Stimulated activated CD4-positive, alpha-beta T cell treated with anti-CD3 and anti-CD28 coated beads, Interleukin-12 subunit alpha, Interleukin-12 subunit beta, amount 100 ng/mL, for 4 hours (primary cell): ENCODE measurements at regions not wholly inside any gene's neighbourhood (a gene's known extent, or its start where the extent isn't known, plus 50 kb on each side); places are given as distances from the start of the nearest gene placed in this dataset.
"Not testable (repeated sequence)": the region's sequence is repeated elsewhere in the genome, so short reads cannot be mapped to it uniquely, and the experiment has no call there.

Experiments used
- DNase-seq: peaks from one replicate; pipeline ENCODE4 v3.0.0-alpha.2; 2020

DNA sequence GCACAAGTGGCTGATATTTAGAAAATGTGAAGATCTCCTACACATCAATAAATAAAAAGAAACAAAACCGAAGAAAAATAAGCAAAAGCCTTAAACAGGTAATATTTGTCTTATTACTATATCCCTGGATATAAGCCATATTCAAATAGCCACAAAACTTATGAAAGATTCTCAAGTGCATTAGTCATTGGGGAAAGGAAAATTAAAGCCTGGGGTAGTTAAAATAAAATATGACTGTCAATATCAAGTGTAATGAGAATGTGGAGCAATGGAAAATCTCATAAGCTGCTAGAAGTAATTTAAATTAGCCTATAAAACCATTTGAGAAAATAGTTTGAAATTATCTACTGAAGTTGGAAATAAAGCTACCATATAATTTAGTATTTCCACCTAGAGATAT, 399.9 kb downstream of the GASK1B start:
- DNase-seq: no peak

DNA sequence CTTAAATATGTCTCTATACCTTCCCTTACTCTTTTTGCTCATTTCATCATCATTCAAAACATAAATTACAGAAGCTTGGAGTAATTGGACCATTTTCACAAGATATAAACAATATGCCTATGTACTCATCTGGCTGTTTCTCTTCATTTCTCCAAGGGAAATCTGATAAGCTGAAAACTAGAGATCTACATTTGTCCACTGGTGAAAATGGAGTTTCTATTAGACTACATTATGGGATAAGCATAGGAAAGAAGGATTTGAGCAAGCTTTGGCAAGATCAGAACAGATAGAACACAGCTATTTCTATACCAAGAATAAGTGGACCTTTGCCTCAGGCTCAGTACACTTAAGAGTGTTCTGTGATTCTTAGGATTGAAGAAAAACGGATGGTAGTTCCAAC, 404.4 kb downstream of the GASK1B start:
- no peak for DNase-seq

DNA sequence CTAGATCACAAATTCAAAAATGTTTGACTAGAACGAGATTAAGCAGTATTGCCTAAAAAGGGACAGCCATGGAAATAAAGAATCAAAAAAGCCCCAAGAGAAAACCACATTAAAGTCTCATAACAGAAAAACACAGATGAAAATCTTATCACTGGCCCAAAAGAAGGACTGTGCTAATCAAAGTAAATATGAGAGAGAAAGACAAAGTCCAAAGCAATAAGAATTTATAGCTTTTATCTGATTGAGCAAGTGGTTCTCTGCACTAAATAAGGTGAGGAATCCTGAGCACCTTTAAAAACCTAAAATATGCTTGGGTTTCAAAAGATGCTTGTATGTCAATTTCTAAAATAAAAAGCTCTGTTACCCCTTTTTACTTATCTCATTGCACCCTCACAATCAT, 409.3 kb downstream of the GASK1B start:
- no peak for DNase-seq

GRCh38 chr4:157754410-157754809, 418.4 kb downstream of the GASK1B start:
- DNase-seq: no peak

GRCh38 chr4:157751631-157752030, 421.2 kb downstream of the GASK1B start:
- DNase-seq: no peak

DNA sequence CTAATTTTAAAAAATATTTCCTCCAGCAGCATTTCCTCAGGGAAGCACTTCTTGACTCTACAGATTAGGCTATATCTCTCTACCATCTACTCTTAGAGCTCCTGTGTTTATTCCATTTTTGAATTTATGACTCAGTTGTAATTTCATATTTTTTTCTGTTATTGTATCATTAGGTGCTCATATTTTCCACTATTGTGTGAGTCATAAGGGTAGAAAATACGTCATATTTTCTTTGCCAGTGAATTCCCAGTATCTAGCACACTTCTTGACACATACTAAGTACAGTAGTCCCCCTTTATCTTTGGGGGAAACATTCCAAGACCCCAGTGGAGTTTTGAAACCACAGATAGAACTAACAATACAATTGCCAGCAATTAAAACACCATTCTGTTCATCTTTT, 431.2 kb downstream of the GASK1B start:
- DNase-seq: no peak

- no peak for DNase-seq
These were observed 433.6 kb downstream of the GASK1B start for GRCh38 chr4:157739242-157739641.

- DNase-seq: no peak
These were observed 444.6 kb downstream of the GASK1B start for GRCh38 chr4:157728215-157728614.

- DNase-seq: no peak
These were observed 445.7 kb downstream of the GASK1B start for GRCh38 chr4:157727163-157727562.

DNA sequence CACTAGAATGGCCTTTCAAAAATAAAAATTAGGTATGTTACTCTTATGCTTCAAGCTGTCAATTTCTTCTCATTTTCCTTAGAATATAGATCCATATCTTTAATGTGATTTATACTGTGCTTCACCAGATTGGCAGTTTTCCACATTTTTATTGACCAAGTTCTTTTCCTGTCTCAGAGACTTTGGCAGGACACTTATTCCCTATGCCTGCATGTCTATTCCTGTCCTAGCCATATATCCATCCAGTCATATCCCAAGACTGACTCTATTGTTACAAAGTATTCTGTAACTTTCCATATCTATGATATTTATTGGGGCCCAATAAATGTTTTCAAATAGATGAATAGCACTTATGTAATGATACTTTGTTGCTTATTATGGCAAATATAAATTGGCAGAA, 450.7 kb downstream of the GASK1B start:
- no peak for DNase-seq

DNA sequence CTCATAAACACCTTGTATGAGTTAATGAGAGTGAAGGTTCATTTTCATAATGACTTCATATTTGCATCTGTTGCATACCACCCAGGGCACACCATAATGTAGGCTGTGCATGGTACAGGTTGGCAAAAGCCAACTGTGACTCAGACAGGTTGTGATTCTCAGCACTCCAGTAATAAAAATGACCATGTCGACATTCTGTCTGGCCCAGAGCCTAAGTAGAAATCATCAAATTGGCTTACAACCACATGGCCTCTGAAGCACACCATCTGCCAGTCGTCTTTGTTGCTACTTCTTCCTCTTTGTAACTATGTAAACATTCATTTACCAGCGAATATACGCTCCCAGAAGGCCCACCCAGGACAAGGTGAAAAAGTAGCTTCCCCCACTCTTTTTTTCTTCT, 459.5 kb downstream of the GASK1B start:
- no peak for DNase-seq

GRCh38 chr4:157706155-157706554, 466.7 kb downstream of the GASK1B start:
- no peak for DNase-seq

GRCh38 chr4:157702831-157703230, 470.0 kb downstream of the GASK1B start:
- DNase-seq: no peak

- DNase-seq: no peak
These were observed 471.2 kb downstream of the GASK1B start for GRCh38 chr4:157701695-157701994.

- no peak for DNase-seq
These were observed 471.7 kb downstream of the GASK1B start for GRCh38 chr4:157700898-157701694.

GRCh38 chr4:157689476-157689875, 468.9 kb downstream of the GRIA2 start:
- no peak for DNase-seq

GRCh38 chr4:157687971-157688370, 467.4 kb downstream of the GRIA2 start:
- no peak for DNase-seq

GRCh38 chr4:157679326-157679725, 458.8 kb downstream of the GRIA2 start:
- DNase-seq: not testable (repeated sequence)

DNA sequence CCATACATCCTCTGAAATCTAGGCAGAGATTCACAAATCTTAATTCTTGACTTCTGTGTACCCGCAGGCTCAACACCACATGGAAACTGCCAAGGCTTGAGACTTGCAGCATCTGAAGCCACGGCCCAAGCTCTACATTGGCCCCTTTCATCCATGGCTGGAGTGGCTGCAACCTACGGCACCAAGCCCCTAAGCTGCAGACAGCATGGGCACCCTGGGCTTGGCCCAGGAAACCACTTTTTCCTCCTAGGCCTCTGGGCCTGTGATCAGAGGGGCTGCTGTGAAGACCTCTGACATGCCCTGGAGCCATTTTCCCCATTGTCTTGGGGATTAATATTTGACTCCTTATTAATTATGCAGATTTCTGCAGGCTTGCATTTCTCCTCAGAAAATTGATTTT, 457.9 kb downstream of the GRIA2 start:
- DNase-seq: no peak

GRCh38 chr4:157674699-157675098, 454.2 kb downstream of the GRIA2 start:
- no peak for DNase-seq

- DNase-seq: no peak
These were observed 447.3 kb downstream of the GRIA2 start for GRCh38 chr4:157667836-157668235.

DNA sequence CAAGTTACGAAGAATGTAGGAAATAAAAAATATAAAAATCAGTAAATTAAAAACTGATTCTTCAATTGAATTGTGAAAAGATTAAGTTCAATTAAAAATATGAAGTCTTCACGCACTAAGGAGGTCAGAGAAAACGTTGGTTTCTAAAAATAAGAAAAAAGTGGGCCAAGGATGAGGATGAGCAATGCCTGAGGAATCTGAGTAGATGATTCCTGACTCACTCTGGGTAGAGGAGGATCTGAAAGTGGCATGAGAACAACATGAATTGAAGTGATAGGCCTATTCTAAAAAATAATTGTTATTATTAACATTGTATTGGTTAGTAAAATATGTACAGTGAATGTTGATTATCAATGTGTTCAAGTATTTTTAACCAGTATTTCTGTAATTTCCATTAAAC, 444.2 kb downstream of the GRIA2 start:
- DNase-seq: no peak

- DNase-seq: no peak
These were observed 434.7 kb downstream of the GRIA2 start for GRCh38 chr4:157655096-157655809.

DNA sequence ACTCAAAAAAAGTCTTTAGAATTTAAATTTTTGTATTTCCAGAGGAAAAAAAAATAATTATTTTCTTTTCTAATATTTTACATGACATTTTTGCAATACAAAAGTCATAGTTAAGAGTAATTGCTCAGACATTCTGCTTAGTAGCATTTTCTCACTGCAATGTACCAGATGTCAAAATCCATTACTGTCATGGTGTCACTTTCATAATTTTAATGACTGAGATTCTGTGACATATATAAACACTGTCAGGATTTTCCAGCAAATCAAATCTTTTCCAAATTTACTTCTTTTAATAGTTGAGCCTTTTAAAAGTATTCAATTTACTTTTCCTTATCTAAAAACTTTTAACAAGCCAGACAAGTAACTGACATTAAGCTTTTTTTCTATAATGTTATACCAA, 422.7 kb downstream of the GRIA2 start:
- DNase-seq: no peak

DNA sequence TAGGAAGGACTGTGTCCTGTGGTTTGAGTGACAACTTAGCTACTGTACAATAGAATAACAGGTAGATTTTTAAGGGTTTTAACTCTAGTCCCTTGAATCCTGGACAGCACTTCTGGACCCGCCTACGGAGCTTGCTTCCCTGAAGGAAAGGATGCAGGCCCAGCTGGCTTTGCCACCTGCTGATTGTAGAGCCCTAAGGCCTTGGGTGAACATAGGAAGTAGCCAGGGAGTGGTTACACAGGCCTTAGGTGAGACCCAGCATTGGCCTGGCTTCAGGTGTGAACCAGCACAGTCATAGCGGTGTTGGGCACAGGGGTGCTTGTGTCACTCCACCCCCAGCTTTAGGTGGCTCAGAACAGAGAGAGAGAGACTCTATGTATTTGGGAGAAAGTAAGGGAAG, 413.5 kb downstream of the GRIA2 start:
- DNase-seq: no peak
